ENCODE measurements at regions not wholly inside any gene's neighbourhood (a gene's known extent, or its start where the extent isn't known, plus 50 kb on each side); places are given as distances from the start of the nearest gene placed in this dataset.
A peak's percentile ranks its signal among the peaks of the same experiment; 100 is the strongest.
"Not testable (repeated sequence)": the region's sequence is repeated elsewhere in the genome, so short reads cannot be mapped to it uniquely, and the experiment has no call there.

GRCh38 chr13:50460358-50460757, 383.1 kb downstream of the DLEU7 start:
- DNase-seq, result no peak

- no peak for DNase-seq
Measured at GRCh38 chr13:50461189-50461588, 382.3 kb downstream of the DLEU7 start.

- no peak for DNase-seq
Measured at GRCh38 chr13:50463719-50464118, 379.8 kb downstream of the DLEU7 start.

GRCh38 chr13:50464349-50465251, 378.9 kb downstream of the DLEU7 start:
- no peak for DNase-seq

- no peak for DNase-seq
Measured at GRCh38 chr13:50466456-50466855, 377.0 kb downstream of the DLEU7 start.

- no peak for DNase-seq
Measured at GRCh38 chr13:50467156-50468110, 376.1 kb downstream of the DLEU7 start.

GRCh38 chr13:50468849-50469669, 374.4 kb downstream of the DLEU7 start:
- no peak for DNase-seq

GRCh38 chr13:50473050-50473449, 370.4 kb downstream of the DLEU7 start:
- DNase-seq, result not testable (repeated sequence)

- DNase-seq, result no peak
Measured at GRCh38 chr13:50474088-50474662, 369.3 kb downstream of the DLEU7 start.

GRCh38 chr13:50476577-50477285, 366.8 kb downstream of the DLEU7 start:
- DNase-seq, result no peak

GRCh38 chr13:50481936-50482335, 361.6 kb downstream of the DLEU7 start:
- DNase-seq, result no peak

GRCh38 chr13:50483416-50483815, 360.1 kb downstream of the DLEU7 start:
- no peak for DNase-seq

GRCh38 chr13:50484472-50485113, 358.9 kb downstream of the DLEU7 start:
- DNase-seq, result no peak

- no peak for DNase-seq
Measured at GRCh38 chr13:50485979-50486935, 357.2 kb downstream of the DLEU7 start.

GRCh38 chr13:50493683-50494082, 349.8 kb downstream of the DLEU7 start:
- DNase-seq, result peak in 1 of 3 donors; percentile 2

GRCh38 chr13:50494138-50494537, 349.4 kb downstream of the DLEU7 start:
- peak in 1 of 3 donors; percentile 18 for DNase-seq

- not testable (repeated sequence) for DNase-seq
Measured at GRCh38 chr13:50503212-50503611, 340.3 kb downstream of the DLEU7 start.

GRCh38 chr13:50509167-50509566, 334.3 kb downstream of the DLEU7 start:
- DNase-seq, result no peak

- peak in 1 of 3 donors; percentile 17 for DNase-seq
Measured at GRCh38 chr13:50509771-50510441, 333.6 kb downstream of the DLEU7 start.
